ENCODE measurements at regions not wholly inside any gene's neighbourhood (a gene's known extent, or its start where the extent isn't known, plus 50 kb on each side); places are given as distances from the start of the nearest gene placed in this dataset.

- DNase-seq (no peak), ATAC-seq (no peak)
- Histone ChIP-seq H3K27me3 (no peaks in the 10 kb centered on the region), H3K27ac (no peak overlapping the region), H3K4me3 (no peak overlapping the region), H3K4me1 (no peaks in the 10 kb centered on the region), H3K9me3 (no peaks in the 10 kb centered on the region), H3K36me3 (no peaks in the 10 kb centered on the region)
- TF ChIP-seq, protein P1, sequence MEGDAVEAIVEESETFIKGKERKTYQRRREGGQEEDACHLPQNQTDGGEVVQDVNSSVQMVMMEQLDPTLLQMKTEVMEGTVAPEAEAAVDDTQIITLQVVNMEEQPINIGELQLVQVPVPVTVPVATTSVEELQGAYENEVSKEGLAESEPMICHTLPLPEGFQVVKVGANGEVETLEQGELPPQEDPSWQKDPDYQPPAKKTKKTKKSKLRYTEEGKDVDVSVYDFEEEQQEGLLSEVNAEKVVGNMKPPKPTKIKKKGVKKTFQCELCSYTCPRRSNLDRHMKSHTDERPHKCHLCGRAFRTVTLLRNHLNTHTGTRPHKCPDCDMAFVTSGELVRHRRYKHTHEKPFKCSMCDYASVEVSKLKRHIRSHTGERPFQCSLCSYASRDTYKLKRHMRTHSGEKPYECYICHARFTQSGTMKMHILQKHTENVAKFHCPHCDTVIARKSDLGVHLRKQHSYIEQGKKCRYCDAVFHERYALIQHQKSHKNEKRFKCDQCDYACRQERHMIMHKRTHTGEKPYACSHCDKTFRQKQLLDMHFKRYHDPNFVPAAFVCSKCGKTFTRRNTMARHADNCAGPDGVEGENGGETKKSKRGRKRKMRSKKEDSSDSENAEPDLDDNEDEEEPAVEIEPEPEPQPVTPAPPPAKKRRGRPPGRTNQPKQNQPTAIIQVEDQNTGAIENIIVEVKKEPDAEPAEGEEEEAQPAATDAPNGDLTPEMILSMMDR (IDR thresholded peaks at IDR 0.05): no peak
- no peak for TF ChIP-seq POLR2A (IDR thresholded peaks at IDR 0.05)
- 34% methylated on average over 2 of the region's 2 CpGs for WGBS (ENCODE audit: insufficient coverage, low coverage, low lambda C conversion rate, missing lambda C conversion rate)
- intact Hi-C loops (cut with DNase I): no loop called here
These were observed 443.9 kb downstream of the INSC start for GRCh38 chr11:15558513-15559181.

DNA sequence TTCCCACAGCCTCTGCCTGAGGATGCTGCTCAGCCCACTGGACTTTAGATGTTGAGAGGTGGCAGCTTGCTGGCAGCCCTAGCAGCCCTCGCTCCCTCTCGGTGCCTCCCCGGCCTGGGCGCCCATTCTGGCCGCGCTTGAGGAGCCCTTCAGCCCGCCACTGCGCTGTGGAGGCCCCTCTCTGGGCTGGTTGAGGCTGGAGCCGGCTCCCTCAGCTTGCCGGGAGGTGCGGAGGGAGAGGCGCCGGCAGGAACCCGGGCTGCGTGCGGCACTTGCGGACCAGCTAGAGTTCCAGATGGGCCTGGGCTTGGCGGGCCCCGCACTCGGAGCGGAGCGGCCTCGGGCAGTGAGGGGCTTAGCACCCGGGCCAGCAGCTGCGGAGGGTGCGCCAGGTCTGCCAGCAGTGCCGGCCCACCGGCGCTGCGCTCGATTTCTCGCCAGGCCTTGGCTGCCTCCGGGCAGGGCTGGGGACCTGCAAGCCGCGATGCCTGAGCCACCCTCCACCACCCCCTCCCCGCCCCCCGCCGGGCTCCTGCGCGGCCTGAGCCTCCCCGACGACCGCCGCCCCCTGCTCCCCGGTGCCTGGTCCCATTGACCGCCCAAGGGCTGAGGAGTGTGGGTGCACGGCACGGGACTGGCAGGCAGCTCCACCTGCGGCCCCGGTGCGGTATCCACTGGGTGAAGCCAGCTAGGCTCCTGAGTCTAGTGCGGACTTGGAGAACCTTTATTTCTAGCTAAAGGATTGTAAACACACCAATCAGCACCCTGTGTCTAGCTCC is 446.2 kb downstream of the INSC start:
- H3K27me3 ChIP-seq: no peaks in the 10 kb centered on the region
- H3K36me3 ChIP-seq: no peaks in the 10 kb centered on the region
- H3K4me1 ChIP-seq: no peaks in the 10 kb centered on the region
- WGBS (ENCODE audit: insufficient coverage, low coverage, low lambda C conversion rate, missing lambda C conversion rate): no CpG with 5 or more reads among the region's 52 CpGs
- intact Hi-C loops (cut with DNase I): no loop called here
- TF ChIP-seq POLR2A (IDR thresholded peaks at IDR 0.05): no peak
- TF ChIP-seq, protein P1 (IDR thresholded peaks at IDR 0.05): no peak
- H3K9me3 ChIP-seq: no peaks in the 10 kb centered on the region
- no peak for DNase-seq
- H3K27ac ChIP-seq: no peak overlapping the region
- no peak overlapping the region for H3K4me3 ChIP-seq
- no peak for ATAC-seq

- Histone ChIP-seq H3K4me3 (no peak overlapping the region), H3K27ac (no peak overlapping the region), H3K4me1 (no peaks in the 10 kb centered on the region), H3K27me3 (no peaks in the 10 kb centered on the region), H3K36me3 (no peaks in the 10 kb centered on the region), H3K9me3 (no peaks in the 10 kb centered on the region)
- no peak for ATAC-seq
- no peak for TF ChIP-seq POLR2A (IDR thresholded peaks at IDR 0.05)
- TF ChIP-seq, protein P1 (IDR thresholded peaks at IDR 0.05): no peak
- 55% methylated on average over 4 of the region's 4 CpGs for WGBS (ENCODE audit: insufficient coverage, low coverage, low lambda C conversion rate, missing lambda C conversion rate)
- no peak for DNase-seq
- intact Hi-C loops (cut with DNase I): no loop called here
These were observed 447.5 kb downstream of the INSC start for GRCh38 chr11:15562230-15562629.

DNA sequence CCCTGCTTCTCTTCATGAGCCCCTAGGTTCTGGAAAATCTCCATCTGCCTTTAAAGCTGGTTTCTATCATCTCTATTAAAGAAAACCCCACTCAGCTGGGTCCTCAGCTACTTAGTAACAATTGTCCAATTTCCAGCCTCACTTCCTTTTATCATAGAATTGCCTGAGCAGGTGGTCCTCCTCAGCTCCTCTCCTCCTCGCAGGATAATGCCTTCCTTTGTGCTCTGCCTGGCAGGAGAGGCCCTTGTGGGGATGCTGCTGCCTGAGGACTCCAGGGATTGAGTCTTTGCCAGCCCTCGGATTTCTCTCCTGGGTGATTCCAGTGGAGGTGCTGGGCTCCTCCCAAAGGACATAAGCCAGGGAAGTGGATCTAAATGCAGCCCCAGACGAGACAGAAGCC is 448.3 kb downstream of the INSC start:
- WGBS (ENCODE audit: insufficient coverage, low coverage, low lambda C conversion rate, missing lambda C conversion rate): 38% methylated on average over 3 of the region's 3 CpGs
- no peaks in the 10 kb centered on the region for H3K27me3 ChIP-seq
- H3K4me3 ChIP-seq: no peak overlapping the region
- DNase-seq (no peak), ATAC-seq (no peak)
- H3K4me1 ChIP-seq: no peaks in the 10 kb centered on the region
- no peaks in the 10 kb centered on the region for H3K36me3 ChIP-seq
- H3K27ac ChIP-seq: no peak overlapping the region
- no peaks in the 10 kb centered on the region for H3K9me3 ChIP-seq
- TF ChIP-seq, protein P1 (IDR thresholded peaks at IDR 0.05): no peak
- TF ChIP-seq POLR2A (IDR thresholded peaks at IDR 0.05): no peak
- intact Hi-C loops (cut with DNase I): no loop called here

All from right lobe of liver (tissue), 6 donors.